Non-pigmented ciliary epithelial cell (primary cell): ENCODE measurements at regions not wholly inside any gene's neighbourhood (a gene's known extent, or its start where the extent isn't known, plus 50 kb on each side); places are given as distances from the start of the nearest gene placed in this dataset.
"Not testable (repeated sequence)": the region's sequence is repeated elsewhere in the genome, so short reads cannot be mapped to it uniquely, and the experiment has no call there.

Experiments
- DNase-seq: peaks from one replicate; pipeline ENCODE4 v3.0.0-alpha.2; 2010; ENCODE audit warnings: low read depth

- no peak for DNase-seq
Measured at GRCh38 chr12:20126601-20127000, 241.7 kb upstream of the PDE3A start.

- DNase-seq = no peak
Measured at GRCh38 chr12:20127413-20127812, 240.9 kb upstream of the PDE3A start.

DNA sequence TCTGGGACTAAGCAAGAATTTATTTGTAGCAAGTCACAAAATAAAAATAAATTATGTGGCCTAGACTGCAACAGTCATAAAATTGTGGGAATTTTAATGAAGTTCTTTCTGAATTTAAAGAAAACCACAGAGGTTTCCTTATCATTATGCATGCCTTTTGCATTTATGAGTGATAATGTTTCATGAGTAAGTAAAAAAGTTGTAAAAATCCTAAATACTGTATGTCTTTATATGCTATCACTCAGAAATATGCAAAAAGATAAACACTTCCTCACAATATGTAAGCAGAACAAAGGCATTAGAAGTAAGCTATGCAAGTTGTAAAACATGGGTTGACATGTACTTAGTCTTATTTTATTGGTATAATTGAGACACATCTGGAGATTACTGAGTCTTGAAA is 239.4 kb upstream of the PDE3A start:
- DNase-seq = no peak

DNA sequence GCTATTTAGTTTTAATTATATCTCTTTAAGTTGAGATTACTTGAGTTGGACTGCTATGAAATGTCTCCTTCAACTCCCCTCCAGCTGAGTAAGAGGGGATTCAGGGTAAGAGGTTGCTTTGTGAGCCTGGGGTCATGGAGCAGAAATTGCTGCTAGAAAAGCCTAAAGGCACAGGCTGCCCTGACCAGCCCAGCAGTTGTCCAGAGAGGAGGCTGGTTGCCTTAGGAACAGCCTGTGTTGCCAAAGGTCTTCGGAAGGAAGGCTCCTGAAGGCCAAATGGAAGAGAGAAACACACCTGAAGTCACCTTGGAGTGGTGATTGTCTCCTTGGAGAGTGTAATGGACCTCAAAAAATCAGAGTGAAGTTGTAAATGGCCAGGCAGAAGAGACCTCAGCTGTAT is 235.5 kb upstream of the PDE3A start:
- no peak for DNase-seq

- no peak for DNase-seq
Measured at GRCh38 chr12:20134652-20135051, 233.7 kb upstream of the PDE3A start.

DNA sequence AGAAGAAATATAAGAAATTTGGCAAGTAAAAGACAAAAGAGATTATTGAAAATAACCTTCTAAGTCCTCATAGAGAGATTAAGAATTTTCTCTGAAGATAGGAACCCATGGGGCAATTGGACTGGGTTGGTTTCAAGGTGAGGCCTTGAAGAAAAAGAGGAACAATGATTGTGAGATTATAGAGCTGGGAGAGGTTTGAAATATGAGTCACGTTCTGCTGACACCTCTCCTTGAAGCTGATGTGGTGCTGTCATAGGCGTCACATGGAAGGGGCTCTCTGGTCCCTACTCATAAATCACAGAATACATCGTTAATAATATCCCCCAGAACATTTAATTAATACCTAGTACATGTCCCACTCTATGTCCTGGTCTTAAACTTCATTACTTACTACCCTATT is 227.6 kb upstream of the PDE3A start:
- DNase-seq = no peak

GRCh38 chr12:20142316-20142715 is 226.0 kb upstream of the PDE3A start:
- DNase-seq = no peak

GRCh38 chr12:20142956-20143355 is 225.4 kb upstream of the PDE3A start:
- no peak for DNase-seq

GRCh38 chr12:20144341-20144740 is 224.0 kb upstream of the PDE3A start:
- no peak for DNase-seq

GRCh38 chr12:20148241-20148640 is 220.1 kb upstream of the PDE3A start:
- DNase-seq = no peak

GRCh38 chr12:20150835-20151422 is 217.4 kb upstream of the PDE3A start:
- DNase-seq = no peak

DNA sequence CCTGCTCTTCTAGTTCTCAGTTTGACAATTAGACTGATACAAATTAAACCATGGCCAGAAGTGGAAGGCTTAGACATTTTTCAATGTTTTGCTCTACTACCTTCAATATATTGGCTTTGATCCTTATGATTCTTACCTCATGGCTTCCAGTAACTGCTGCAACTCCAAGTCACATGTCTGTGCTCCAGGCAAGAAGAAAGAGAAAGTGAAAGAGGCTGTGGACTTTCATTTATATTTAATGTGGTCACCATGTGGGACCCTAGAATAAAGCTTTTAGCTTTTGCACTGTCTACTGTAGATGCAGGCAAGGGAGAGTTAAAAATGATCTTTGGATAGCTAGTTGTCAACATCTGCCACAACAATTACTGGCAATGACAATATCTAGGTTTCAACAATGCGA is 214.3 kb upstream of the PDE3A start:
- no peak for DNase-seq

DNA sequence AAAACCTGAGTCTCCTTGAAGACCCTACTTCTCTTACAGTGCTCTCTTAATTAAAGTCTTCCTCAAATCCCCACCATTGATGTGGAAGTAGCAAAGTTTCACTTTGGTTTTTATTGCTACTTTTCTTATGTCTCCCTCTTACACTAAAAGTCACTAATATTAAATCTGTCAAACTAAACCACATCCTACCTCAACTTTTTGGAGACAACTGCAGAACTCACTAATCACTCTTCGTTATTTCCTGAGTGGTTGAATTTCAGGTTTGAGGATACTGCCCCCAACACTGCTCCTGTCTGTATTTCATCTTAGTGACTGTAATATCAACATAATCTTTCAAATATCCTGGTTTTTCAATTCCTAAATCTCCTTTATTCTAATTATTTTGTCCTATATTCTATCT is 213.0 kb upstream of the PDE3A start:
- no peak for DNase-seq

DNA sequence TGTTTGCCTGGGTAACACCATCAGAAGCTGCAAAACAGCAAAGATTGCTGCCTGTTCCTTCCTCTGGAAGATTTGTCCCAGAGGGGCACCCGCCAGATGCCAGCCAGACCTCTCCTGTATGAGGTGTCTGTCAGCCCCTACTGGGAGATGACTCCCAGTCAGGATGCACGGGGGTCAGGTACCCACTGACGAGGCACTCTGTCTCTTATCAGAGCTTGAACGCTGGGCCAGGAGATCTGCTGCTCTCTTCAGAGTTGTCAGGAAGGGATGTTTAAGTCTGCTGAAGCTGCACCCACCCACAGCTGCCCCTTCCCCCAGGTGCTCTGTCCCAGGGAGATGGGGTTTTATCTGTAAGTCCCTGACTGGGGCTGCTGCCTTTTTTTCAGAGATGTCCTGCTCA is 207.4 kb upstream of the PDE3A start:
- not testable (repeated sequence) for DNase-seq

DNA sequence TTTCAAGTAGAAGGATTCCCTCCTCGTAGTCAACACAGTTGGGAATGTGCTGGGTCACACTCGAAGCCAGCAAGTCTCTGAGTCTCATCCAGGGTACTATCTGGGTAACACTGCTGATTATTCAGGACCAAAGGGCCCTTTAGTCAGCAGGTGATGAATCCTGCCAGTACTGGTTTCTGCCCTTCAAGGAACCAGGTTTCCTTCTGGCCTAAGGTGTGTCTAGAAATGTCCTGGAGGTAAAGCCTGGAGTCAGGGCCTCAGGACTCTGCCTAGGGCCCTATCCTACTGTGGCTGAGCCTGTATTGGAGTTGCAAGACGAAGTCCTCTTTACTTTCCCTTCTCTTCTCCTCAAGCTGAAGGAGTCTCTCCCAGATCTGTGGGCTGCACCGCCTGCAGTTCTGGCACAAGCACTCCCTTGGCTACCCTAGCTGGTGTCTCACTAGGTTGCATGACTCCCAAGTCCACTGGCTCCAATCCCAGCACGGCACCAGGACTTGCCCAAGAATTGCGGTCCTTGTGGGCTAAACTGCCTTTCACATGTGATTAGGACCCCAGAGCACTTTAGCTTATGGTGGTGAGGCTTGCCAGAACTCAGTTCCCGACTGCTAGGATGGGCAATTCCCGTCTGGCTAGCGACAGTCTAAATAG is 193.7 kb upstream of the PDE3A start:
- no peak for DNase-seq

DNA sequence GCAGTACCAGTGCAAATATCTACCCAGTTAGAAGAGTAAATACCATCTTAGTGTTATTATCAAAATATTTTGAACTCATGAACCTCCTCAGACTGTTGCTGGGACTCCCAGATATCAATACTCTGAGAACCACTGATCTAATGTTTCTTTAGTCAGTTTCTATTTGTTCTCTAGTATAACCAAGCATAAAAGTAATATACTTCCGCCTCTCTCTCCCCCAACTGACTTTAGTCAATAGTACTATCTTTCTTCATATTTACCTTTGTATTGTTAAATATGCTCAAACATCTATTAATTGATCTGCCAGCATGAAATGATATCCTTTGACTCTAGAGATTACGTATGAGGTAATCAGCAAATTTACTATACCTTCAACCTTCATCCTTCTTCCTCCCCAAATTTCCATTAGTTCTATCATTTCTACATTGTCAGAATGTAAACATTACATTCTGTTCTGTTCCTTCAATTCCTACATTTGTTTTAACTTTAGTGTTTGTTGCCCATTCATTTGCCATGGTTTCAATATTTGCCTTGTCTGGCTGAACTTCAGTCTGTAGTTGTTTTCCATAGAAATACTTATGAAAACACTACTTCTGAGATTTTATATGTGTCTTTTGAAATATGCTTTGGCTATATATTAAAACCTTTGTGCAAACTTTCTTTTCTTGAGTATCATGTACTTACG is 192.5 kb upstream of the PDE3A start:
- no peak for DNase-seq

GRCh38 chr12:20181416-20182180 is 186.7 kb upstream of the PDE3A start:
- no peak for DNase-seq

DNA sequence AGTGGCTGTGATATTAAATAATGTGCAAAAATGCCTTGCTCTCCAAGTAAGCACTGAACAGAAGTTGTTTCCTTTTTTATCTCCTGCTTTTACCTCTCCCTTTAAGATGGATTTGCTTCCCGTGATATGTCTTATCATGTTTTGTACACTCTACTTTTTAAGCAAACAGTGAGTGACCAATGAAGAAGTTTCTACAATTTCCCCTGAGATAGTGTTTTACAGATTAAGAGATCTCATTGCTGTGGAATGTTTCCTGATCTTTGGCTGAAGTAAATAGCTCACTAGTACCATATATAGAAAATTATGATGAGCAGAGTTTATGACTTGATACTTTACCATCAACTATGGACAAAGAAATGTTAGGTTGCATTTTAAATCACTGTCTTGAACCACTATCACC is 184.8 kb upstream of the PDE3A start:
- peak; percentile 24 for DNase-seq

GRCh38 chr12:20184514-20184913 is 183.8 kb upstream of the PDE3A start:
- DNase-seq = no peak

- DNase-seq = no peak
Measured at GRCh38 chr12:20187456-20187855, 180.9 kb upstream of the PDE3A start.

GRCh38 chr12:20188930-20189653 is 179.2 kb upstream of the PDE3A start:
- no peak for DNase-seq

DNA sequence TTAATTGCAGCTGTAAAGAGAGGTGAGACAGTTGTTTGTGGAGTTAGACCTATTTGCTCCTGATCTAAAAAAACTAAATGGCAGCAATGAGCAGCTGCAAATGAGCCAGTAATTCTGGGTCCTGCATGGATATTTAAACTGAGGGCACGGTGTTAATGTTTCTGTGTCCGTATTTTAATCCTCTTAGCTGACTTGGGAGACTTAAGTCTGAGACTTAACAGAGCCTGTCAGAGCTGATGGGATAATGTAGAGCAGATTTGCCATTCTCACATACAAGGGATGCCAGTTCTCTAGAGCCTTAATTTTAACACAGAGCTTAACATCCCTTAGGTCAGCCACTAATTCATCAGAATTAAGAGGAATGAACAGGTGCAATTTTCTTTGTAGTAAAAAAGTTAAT is 178.6 kb upstream of the PDE3A start:
- DNase-seq = no peak
